ENCODE measurements at regions not wholly inside any gene's neighbourhood (a gene's known extent, or its start where the extent isn't known, plus 50 kb on each side); places are given as distances from the start of the nearest gene placed in this dataset.
"Not testable (repeated sequence)": the region's sequence is repeated elsewhere in the genome, so short reads cannot be mapped to it uniquely, and the experiment has no call there.

- DNase-seq (ENCODE audit: low spot score in 2 of 2) (no peak), ATAC-seq (no peak)
- no peaks in the 10 kb centered on the region for H3K36me3 Mint-ChIP-seq
- no peaks in the 10 kb centered on the region for H3K9me3 Mint-ChIP-seq
- no peak overlapping the region for H3K27ac Mint-ChIP-seq
Observed at GRCh38 chr10:113487154-113487553, 65.7 kb upstream of the HABP2 start.

GRCh38 chr10:113488186-113488585 is 64.7 kb upstream of the HABP2 start:
- no peak for ATAC-seq
- no peaks in the 10 kb centered on the region for H3K36me3 Mint-ChIP-seq
- no peaks in the 10 kb centered on the region for H3K9me3 Mint-ChIP-seq
- no peak overlapping the region for H3K27ac Mint-ChIP-seq
- no peak for DNase-seq (ENCODE audit: low spot score in 2 of 2)

- not testable (repeated sequence) for H3K9me3 Mint-ChIP-seq; DNase-seq (ENCODE audit: low spot score in 2 of 2); ATAC-seq; H3K27ac Mint-ChIP-seq; H3K36me3 Mint-ChIP-seq
Observed at GRCh38 chr10:113489522-113489921, 63.3 kb upstream of the HABP2 start.

- no peaks in the 10 kb centered on the region for H3K36me3 Mint-ChIP-seq
- H3K27ac Mint-ChIP-seq, result no peak overlapping the region
- no peak for DNase-seq (ENCODE audit: low spot score in 2 of 2)
- ATAC-seq, result no peak
- H3K9me3 Mint-ChIP-seq, result no peaks in the 10 kb centered on the region
Observed at GRCh38 chr10:113491967-113492565, 60.8 kb upstream of the HABP2 start.

- Mint-ChIP-seq H3K9me3 (no peaks in the 10 kb centered on the region), H3K36me3 (no peaks in the 10 kb centered on the region), H3K27ac (no peak overlapping the region)
- no peak for DNase-seq (ENCODE audit: low spot score in 2 of 2)
- no peak for ATAC-seq
Observed at GRCh38 chr10:113493195-113493594, 59.7 kb upstream of the HABP2 start.

- no peaks in the 10 kb centered on the region for H3K36me3 Mint-ChIP-seq
Observed at GRCh38 chr10:113493882-113494301, 59.0 kb upstream of the HABP2 start.

GRCh38 chr10:113494761-113495160 is 58.1 kb upstream of the HABP2 start:
- no peaks in the 10 kb centered on the region for H3K36me3 Mint-ChIP-seq
- H3K9me3 Mint-ChIP-seq, result no peaks in the 10 kb centered on the region
- DNase-seq (ENCODE audit: low spot score in 2 of 2), result no peak
- no peak for ATAC-seq
- H3K27ac Mint-ChIP-seq, result no peak overlapping the region

More at GRCh38 chr10:113493882-113494301, 59.0 kb upstream of the HABP2 start:
- Mint-ChIP-seq H3K27ac (no peak overlapping the region), H3K9me3 (no peaks in the 10 kb centered on the region)
- no peak for ATAC-seq
- no peak for DNase-seq (ENCODE audit: low spot score in 2 of 2)

GRCh38 chr10:113495553-113495952 is 57.3 kb upstream of the HABP2 start:
- ATAC-seq (no peak), DNase-seq (ENCODE audit: low spot score in 2 of 2) (no peak)
- Mint-ChIP-seq H3K9me3 (no peaks in the 10 kb centered on the region), H3K27ac (no peak overlapping the region), H3K36me3 (no peaks in the 10 kb centered on the region)

GRCh38 chr10:113496111-113497109 is 56.4 kb upstream of the HABP2 start:
- no peak for ATAC-seq
- no peak for DNase-seq (ENCODE audit: low spot score in 2 of 2)
- H3K9me3 Mint-ChIP-seq, result no peaks in the 10 kb centered on the region
- H3K27ac Mint-ChIP-seq, result no peak overlapping the region
- no peaks in the 10 kb centered on the region for H3K36me3 Mint-ChIP-seq

- H3K36me3 Mint-ChIP-seq, result no peaks in the 10 kb centered on the region
- DNase-seq (ENCODE audit: low spot score in 2 of 2) (no peak), ATAC-seq (no peak)
- no peak overlapping the region for H3K27ac Mint-ChIP-seq
- H3K9me3 Mint-ChIP-seq, result peaks cover 0 to 4% of the 10 kb centered on the region in 2 donors
Observed at GRCh38 chr10:113497198-113497597, 55.7 kb upstream of the HABP2 start.

- no peaks in the 10 kb centered on the region for H3K36me3 Mint-ChIP-seq
- peaks cover 0 to 4% of the 10 kb centered on the region in 2 donors for H3K9me3 Mint-ChIP-seq
- ATAC-seq, result no peak
- DNase-seq (ENCODE audit: low spot score in 2 of 2), result no peak
- H3K27ac Mint-ChIP-seq, result no peak overlapping the region
Observed at GRCh38 chr10:113498997-113499396, 53.9 kb upstream of the HABP2 start.

- no peak for DNase-seq (ENCODE audit: low spot score in 2 of 2)
- Mint-ChIP-seq H3K9me3 (peaks cover 0 to 4% of the 10 kb centered on the region in 2 donors), H3K36me3 (no peaks in the 10 kb centered on the region), H3K27ac (no peak overlapping the region)
- ATAC-seq, result no peak
Observed at GRCh38 chr10:113499806-113500205, 53.0 kb upstream of the HABP2 start.

- H3K27ac Mint-ChIP-seq; H3K9me3 Mint-ChIP-seq; H3K36me3 Mint-ChIP-seq; ATAC-seq; DNase-seq (ENCODE audit: low spot score in 2 of 2): not testable (repeated sequence)
Observed at GRCh38 chr10:113501031-113501430, 51.8 kb upstream of the HABP2 start.
